HG02938 (cell line): ENCODE measurements at regions not wholly inside any gene's neighbourhood (a gene's known extent, or its start where the extent isn't known, plus 50 kb on each side); places are given as distances from the start of the nearest gene placed in this dataset.
"Not testable (repeated sequence)": the region's sequence is repeated elsewhere in the genome, so short reads cannot be mapped to it uniquely, and the experiment has no call there.

Experiments used
- ATAC-seq: cut with Tn5 transposase; IDR thresholded peaks from one replicate; pipeline ENCODE4 v1.9.1; 2021; ENCODE audit warnings: mild to moderate bottlenecking, moderate library complexity; ENCODE audit not compliant: unreplicated experiment

DNA sequence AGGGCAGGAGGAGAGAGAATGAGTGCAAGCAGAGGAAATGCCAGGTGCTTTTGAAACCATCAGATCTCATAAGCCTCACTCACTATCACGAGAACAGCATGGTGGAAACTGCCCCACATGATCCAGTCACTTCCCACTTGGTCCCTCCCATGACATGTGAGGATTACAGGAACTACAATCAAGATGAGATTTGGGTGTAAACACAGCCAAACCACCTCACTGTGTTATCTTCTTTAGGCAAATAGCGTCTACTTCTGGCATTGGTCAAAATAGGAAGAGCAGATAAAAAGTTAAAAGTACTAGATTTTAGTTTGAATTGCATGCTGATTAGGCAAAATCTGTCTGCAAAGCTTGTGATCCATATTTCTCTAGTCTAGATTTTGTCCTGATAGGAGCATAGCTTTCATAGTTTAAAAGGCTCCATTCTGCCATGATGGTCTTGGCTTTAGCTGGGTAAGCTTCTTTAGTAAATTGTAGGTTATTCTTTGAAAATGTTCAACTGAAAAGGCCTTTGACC lies 267.5 kb downstream of the NKX6-1 start:
- no peak for ATAC-seq

DNA sequence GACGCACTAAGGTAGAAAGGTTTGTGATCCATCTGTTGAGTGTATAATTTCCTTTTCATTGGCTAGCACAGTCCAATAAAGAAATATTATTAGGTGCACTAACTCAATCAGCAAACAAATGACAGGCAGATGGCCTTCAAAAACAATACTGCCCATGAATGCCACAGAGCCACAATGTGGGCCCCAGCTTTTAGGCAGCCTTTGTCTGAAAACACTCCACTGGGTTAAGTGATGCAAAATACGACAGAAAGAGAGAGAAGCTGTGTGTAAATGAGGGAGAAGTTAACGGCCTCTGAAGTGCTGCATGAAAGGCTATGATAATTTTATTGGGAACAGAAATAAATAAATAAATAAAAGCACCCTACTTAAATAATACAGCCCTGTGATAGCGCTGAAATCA lies 274.6 kb downstream of the NKX6-1 start:
- ATAC-seq, result no peak

DNA sequence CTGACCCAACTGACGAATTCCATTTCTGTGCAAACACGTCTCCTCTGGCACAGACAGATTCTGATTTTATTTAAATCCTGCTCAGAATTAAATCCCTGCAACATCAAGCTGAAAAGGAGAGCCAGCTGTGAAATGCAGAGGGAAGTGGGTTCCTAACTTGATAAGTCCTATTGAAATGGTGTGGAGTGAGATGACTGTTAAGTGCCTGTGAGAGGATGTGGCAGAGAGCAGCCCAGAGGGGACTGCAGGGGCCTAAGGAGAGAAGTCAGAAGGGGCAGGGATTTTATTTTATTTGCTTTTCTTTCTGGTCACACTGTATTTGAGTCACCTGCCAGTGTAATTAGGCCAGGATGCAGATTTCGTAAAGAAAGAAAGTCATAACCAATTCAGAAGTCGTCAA lies 277.4 kb downstream of the NKX6-1 start:
- ATAC-seq, result no peak

DNA sequence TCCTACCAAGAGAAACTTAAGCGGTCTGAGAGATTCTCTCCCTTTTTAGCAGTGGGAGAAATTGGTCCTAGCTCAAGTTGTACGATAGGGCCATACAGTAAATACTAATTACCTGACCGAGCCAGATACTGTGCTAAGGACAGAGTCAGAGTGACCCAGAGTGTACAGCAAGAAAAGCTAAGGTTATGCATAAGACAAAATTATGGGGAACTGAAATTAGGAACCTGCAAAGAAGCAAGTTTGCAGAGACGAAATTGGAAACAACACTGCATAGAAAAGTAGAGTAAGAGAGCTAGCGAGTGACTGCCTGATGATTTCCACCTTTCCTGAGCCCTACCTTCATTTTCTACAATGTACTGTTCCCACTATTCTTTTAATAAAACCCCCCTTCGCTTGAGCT lies 278.1 kb downstream of the NKX6-1 start:
- no peak for ATAC-seq

DNA sequence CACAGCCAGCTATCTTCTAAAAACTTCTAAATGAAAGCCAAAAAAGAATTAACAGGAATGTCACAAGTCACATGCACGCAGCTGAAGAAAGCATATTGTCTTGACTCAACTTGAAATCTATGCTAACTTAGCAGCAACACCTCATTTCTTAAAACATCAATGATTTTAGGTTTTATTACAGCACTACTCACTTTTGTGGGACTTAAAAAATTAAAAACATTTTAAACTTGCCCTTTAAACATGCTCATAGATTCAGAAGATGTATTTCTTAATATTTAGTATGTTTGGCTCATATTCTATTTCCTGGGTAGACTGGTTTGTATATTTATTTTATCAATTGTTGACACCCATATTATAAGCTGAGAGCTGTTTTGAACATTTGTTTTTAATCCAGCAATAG lies 279.4 kb downstream of the NKX6-1 start:
- no peak for ATAC-seq

DNA sequence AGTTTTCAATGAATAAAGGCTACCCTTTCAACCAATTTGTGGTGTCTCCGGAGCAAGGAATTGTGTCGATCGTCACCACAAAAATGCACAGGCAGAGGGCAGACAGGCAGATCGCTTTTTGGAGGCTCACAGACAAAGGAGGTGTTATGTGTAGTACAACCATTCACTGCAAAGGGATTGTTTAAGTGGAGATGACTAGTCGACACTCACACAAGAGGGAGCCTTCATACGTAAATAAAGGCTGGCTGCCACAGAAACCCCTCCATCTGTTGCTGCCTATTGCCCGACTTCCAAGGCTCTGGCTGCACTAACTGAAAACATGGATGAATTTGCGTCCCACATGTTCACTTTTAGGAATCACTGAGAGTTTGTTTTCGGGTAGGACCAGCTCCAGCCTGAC lies 281.1 kb downstream of the NKX6-1 start:
- no peak for ATAC-seq

DNA sequence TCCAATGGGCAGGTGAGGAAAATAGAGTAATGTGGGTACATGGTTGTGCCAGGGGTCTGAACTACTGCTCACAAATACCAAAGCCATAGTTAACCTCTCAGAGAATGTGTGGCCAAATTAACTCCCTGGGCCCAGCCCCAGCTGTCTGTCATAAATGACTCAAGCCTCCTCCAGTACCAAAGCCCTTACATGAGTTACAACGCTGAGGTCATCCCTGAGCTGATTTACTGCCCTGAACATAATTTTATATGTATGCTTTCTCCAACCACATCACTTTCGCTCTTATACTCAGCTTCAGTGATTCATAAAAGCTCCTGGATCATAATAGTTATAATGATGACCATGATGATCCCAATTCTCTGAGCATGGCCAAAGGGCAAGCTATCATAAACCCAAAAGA lies 283.9 kb downstream of the NKX6-1 start:
- no peak for ATAC-seq

DNA sequence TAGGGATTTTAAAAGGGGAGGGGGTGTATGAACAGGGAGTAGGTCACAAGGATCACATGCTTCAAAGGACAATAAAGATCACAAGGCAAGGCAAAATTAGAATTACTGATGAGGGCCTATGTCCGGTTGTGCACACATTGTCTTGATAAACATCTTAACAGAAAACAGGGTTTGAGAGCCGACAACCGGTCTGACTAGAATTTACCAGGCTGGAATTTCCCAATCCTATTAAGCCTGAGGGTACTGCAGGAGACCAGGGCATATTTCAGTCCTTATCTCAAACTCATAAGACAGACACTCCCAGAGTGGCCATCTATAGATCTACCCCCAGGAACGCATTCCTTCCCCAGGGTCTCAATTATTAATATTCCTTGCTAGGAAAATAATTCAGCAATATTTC lies 292.9 kb downstream of the NKX6-1 start:
- ATAC-seq, result not testable (repeated sequence)

DNA sequence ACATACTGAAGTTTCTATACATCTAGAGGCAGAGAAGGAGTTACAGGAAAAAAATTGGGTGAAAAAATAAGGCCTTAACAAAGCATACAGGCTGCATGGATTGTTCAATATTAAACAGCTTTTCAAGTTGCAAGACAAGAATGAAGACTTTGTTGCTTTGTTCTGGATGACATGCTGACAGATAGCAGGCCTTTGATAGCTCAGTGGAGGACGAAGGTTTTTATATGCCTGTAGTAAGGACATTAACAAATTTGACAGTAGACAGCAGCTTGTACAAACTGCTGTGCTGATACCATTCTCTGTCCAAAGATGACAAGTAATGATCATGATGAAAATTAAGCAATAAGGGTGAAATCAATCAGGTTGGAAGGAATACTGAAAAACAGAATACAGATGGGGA lies 309.9 kb downstream of the NKX6-1 start:
- no peak for ATAC-seq

DNA sequence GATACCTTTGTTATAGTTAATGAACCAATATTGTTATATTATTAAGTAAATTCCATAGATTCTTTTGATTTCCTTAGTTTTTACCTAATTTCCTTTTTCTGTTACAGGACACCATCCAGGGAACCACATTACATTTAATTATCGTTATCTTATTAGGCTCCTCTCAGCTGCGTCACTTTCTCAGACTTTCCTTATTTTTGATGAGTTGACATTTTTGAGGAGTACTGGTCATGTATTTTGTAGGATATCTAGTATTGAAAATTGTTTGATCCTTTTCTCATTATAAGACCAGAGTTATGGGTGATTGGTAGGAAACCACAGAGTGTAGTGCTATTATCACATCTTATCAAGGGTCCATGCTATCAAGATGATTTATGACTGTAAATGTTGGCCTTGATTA lies 319.7 kb downstream of the NKX6-1 start:
- no peak for ATAC-seq

DNA sequence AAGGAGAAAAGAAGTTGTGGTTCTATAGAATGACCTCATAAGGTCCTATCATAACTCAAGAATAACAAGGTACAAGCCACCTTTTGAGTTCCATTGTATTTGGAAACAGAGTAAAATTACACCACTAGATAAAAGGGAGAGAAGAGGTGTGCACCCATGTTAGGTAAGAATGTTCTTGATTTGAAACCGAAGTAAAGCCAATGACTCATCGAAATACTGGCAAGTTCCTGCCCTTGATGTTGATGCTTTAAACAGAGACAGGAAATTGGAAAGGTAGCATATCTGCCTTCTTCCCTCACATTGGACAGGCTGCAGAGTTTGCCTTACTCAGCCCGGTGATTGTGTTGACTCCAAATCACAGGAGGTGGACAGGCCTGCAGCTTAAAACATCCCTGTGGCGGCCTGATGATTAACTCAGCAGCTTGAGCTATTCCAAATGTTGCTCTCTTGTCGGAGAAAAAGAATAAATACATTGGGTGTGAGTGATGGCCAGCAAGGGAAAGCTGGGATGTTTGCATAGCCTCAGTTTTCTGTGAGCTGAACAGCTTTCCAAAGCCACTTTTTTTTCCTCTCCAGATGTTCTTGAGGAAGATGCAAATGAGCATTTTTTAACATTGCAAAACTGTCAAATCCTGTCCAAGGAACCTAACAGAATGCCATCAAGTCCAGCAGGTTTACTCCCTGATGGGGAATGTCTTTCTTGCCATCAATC lies 321.1 kb downstream of the NKX6-1 start:
- no peak for ATAC-seq

DNA sequence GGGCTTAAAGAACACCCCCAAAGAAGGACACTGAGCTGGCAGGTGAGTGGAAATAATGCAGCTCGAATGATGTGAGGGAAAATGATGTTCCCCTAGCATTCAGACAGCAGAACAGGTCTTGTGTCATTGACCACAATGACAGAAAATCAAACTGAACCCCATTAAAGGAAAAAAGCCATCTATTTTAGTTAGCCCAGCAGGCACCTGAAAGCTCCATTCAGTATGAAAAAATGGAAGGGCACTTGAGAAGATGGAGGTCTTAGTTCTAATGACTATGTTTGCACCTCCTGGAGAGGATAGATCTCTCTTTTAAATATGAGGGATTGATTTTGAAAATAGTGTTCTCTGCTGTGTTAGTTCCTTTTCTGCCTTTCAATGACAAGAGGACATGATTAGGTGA lies 323.1 kb downstream of the NKX6-1 start:
- no peak for ATAC-seq

DNA sequence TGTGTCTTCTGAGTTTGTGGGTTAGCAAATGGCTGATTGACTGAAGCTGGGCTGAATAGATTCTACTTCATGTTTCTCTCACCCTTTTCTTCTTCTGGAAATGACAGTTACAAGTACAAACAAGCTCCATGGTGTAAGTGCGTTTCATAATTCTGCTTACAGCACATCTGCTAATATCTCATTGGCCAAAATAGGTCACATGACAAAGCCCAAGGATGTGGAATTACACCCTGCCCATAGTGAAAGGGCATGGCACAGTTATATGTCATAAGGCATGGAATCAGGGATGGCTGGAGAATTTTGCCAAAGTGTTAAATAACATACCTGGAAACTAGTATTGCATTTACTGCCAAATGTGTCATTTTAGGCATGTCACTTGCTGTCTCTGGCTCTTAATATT lies 327.2 kb downstream of the NKX6-1 start:
- no peak for ATAC-seq

DNA sequence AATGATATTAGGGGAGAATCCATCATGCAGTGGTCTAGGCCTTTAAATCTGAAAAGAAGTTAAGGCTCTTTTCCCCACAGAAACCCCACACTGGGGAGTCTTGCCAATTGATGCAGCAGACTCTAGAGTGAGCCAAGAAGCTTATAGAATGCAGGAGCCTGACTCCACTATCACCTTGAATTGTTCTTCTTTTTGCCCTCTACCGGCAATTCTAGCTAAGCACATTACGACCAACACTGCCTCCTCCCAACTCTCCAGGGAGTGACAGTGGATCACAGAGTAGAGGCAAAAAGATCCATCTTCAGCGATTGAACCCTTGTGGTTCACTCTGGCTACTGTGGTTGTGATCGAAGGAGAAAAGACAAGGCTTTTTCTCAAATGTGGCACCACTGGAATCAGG lies 331.5 kb downstream of the NKX6-1 start:
- ATAC-seq, result no peak

DNA sequence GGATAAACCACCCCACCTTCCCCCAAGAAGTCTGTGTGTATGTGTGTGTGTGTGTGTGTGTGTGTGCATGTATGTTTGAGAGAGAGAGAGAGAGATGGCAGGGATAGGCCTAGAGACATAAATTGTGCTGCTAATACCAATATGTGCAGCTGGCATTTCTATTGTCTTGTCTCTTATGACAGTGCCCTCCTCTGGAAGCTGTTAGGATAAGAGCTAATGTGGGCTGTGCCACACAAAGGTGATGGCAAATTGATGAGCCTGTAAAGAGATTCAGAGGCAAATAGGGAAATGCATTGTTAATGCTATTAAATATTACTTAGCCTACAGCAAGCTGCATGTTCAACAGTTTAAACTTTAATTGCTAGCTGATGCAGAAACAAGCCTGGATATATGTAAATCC lies 332.0 kb downstream of the NKX6-1 start:
- ATAC-seq, result no peak

DNA sequence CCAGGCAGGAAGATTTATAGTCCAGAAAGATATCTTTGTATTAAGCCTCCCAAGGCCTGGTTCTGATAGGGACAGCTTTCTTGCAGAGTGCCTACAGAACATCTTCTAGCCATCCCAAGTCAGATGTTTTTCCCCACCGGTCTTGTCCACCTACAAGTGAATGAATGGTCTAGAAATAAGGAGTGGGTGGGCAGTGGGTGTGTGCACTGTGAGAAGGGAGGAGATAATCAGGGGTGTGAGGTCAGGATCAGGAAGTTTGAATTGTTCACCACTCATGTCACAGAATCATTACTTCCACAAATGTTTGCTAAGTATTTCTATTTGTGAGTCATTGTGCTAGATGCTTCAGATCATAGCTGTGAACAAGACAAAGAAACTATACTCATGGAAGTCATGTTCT lies 332.6 kb downstream of the NKX6-1 start:
- ATAC-seq, result no peak

DNA sequence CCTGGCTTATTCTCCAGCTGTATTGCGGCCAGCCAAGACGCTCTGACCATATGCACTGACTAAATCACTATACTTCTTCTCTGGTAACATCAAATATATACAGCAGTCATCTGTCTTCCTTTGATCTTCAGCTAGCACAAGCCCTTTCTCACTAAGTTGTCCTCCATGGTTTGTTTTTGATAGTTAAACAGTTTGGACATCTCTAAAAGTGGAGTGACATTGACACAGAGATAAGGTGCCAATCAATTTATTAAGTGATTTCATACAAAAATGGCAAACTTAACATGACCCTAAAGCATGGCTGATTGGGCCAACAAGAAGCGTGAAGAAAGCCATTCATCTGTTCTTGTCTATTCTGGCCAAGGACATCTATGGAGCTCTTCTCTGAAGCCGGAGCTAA lies 334.9 kb downstream of the NKX6-1 start:
- no peak for ATAC-seq

DNA sequence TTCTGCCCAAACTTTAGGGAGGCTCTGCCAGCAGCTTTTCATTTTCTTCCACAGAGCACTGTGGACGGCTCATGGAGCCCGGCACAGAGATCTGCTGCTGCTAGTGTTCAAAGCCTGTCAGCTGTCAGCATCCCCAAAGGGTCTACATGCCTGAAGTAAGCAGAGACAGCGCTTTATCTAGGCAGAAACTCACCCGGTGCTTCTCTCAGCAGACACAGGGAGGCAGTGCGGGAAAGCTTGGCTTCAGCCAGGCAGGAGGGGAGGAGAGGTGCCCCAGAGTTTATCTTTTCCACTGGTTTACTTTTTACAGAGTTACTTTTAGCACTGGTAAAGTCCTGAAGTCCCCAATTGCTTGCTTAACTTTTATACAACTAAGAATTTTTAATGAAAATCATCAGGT lies 339.3 kb downstream of the NKX6-1 start:
- ATAC-seq, result no peak

DNA sequence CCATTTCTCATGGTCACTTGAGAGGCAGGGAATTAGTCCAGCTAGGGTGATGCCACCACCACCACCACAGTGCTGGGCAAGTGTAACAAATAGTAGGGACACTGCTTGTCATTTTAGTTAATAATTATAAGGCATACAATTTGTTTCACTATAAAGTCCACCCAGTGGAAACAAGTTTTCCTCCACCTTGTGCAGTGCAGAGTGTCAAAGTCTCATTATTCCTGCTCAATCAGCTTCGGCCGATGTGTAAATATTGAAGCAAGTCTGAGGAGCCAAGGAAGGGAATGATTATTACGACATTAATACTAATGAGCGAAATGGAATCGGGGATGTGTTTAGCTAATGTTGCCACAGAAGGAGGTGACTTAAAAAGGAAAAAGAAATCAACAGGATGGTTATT lies 340.4 kb downstream of the NKX6-1 start:
- no peak for ATAC-seq

DNA sequence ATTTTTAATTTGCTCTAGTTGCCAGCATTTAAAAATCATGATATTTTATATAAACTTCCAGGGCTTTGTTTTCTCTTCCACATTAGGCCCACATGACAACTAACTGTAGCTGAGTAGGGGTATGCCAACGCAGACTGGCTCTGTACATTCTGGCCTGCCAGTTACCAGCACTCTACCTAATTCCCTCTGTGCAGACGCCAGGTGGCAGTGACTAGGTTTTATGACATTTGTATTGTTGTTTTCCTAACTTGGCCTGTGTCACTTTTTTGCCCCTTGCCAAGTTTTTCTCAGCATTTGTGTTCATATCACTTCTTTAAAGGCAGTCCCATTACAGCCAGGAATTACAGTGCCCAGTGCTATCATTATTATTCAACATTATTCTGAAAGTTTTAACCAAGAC lies 347.5 kb downstream of the NKX6-1 start:
- ATAC-seq, result no peak

DNA sequence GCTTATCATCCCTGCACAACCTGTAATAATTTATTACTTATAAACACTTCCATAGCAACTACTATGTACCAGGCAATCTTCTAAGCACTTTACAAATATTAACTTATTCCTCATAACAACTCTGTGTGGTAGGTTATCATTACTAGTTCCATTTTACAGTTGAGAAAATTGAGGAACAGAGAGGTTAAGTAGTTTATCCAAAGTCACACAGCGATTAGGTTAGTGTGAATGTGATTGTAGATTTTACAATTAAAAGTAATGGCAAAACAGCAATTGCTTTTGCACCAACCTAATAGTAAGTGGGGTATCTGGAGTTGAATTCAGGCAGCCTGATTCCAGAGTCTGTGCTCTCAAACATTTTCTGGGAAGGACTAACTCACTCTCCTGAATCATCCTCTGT lies 348.9 kb downstream of the NKX6-1 start:
- ATAC-seq, result no peak

DNA sequence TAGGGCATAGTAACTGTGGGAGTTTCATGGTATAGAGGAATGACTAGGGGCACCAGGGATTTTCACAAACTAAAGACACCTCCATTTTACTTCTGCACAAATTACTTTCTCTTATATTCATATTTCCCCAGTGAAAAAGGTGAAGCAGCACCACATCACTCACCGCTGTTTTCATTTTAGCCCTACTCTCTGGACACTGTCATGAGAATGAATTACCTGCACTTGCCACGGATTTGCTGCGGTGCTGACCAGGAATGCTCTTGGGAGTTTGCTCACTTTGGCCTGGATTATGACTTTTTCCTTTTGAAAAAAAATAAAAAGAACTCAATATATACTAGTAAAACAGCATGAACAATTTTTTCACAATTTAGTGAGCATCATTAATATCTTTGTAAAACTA lies 351.3 kb downstream of the NKX6-1 start:
- ATAC-seq, result no peak

DNA sequence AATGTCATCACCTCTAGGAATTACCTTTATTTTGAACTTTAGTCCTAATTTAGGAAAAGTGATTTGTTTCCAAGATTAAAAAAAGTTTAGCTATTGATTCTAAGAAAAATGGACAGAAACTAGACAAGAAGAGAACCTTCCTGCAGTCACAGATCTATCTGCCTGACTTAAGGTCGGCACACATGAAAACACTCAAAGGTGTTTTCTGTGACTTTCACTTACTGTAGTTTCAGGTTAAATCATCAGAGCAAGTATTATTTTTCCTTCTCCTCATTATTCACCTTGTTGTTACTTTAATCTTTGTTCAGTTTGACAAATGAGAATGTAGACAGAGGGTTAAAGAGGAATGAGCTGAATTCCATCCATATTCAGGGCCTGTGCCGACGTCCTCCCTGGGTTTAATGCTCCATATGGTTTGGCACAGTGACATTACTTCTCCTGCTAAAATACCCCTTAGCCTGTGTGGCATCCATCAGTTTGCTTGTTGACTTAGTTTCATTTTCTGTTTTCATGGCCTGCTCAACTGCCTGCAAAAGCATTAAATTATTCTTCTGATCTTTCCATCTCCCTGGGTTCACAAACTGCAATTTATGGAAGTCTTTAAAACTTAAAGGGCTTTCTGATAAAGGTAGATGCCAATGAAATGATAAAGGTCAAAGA lies 352.7 kb downstream of the NKX6-1 start:
- peak; percentile 59 for ATAC-seq
